HG02571 (cell line): ENCODE measurements at regions not wholly inside any gene's neighbourhood (a gene's known extent, or its start where the extent isn't known, plus 50 kb on each side); places are given as distances from the start of the nearest gene placed in this dataset.
"Not testable (repeated sequence)": the region's sequence is repeated elsewhere in the genome, so short reads cannot be mapped to it uniquely, and the experiment has no call there.

ENCODE experiments used
- ATAC-seq: cut with Tn5 transposase; IDR thresholded peaks from one replicate; pipeline ENCODE4 v1.9.1; 2021; ENCODE audit warnings: mild to moderate bottlenecking, moderate library complexity; ENCODE audit not compliant: unreplicated experiment

- no peak for ATAC-seq
These were observed 771.7 kb downstream of the SORCS1 start for GRCh38 chr10:106392778-106393177.

GRCh38 chr10:106387063-106387462 lies 777.4 kb downstream of the SORCS1 start:
- no peak for ATAC-seq

GRCh38 chr10:106384496-106384895 lies 780.0 kb downstream of the SORCS1 start:
- no peak for ATAC-seq

GRCh38 chr10:106380706-106381105 lies 783.8 kb downstream of the SORCS1 start:
- ATAC-seq: no peak

- no peak for ATAC-seq
These were observed 786.3 kb downstream of the SORCS1 start for GRCh38 chr10:106378251-106378650.

GRCh38 chr10:106370751-106371150 lies 793.8 kb downstream of the SORCS1 start:
- no peak for ATAC-seq

GRCh38 chr10:106360870-106361269 lies 803.6 kb downstream of the SORCS1 start:
- no peak for ATAC-seq

- no peak for ATAC-seq
These were observed 809.1 kb downstream of the SORCS1 start for GRCh38 chr10:106355450-106355849.

GRCh38 chr10:106348933-106349332 lies 815.6 kb downstream of the SORCS1 start:
- ATAC-seq: no peak

- ATAC-seq: no peak
These were observed 817.0 kb downstream of the SORCS1 start for GRCh38 chr10:106347547-106347946.

GRCh38 chr10:106343539-106343938 lies 821.0 kb downstream of the SORCS1 start:
- ATAC-seq: not testable (repeated sequence)

- no peak for ATAC-seq
These were observed 823.1 kb downstream of the SORCS1 start for GRCh38 chr10:106341356-106341755.

- no peak for ATAC-seq
These were observed 826.0 kb downstream of the SORCS1 start for GRCh38 chr10:106338486-106338885.

- ATAC-seq: no peak
These were observed 827.6 kb downstream of the SORCS1 start for GRCh38 chr10:106336874-106337273.

- no peak for ATAC-seq
These were observed 836.8 kb downstream of the SORCS1 start for GRCh38 chr10:106327747-106328146.

- ATAC-seq: no peak
These were observed 843.6 kb downstream of the SORCS1 start for GRCh38 chr10:106320876-106321275.

GRCh38 chr10:106320078-106320477 lies 844.4 kb downstream of the SORCS1 start:
- no peak for ATAC-seq

GRCh38 chr10:106317554-106317953 lies 847.0 kb downstream of the SORCS1 start:
- no peak for ATAC-seq

GRCh38 chr10:106313041-106313440 lies 851.5 kb downstream of the SORCS1 start:
- ATAC-seq: no peak

- no peak for ATAC-seq
These were observed 852.4 kb downstream of the SORCS1 start for GRCh38 chr10:106312087-106312486.

GRCh38 chr10:106311590-106311989 lies 852.9 kb downstream of the SORCS1 start:
- ATAC-seq: no peak

GRCh38 chr10:106310596-106310995 lies 853.9 kb downstream of the SORCS1 start:
- no peak for ATAC-seq

- ATAC-seq: no peak
These were observed 855.1 kb downstream of the SORCS1 start for GRCh38 chr10:106309376-106309775.

- ATAC-seq: no peak
These were observed 856.2 kb downstream of the SORCS1 start for GRCh38 chr10:106308284-106308683.
